ENCODE measurements at regions not wholly inside any gene's neighbourhood (a gene's known extent, or its start where the extent isn't known, plus 50 kb on each side); places are given as distances from the start of the nearest gene placed in this dataset.

DNA sequence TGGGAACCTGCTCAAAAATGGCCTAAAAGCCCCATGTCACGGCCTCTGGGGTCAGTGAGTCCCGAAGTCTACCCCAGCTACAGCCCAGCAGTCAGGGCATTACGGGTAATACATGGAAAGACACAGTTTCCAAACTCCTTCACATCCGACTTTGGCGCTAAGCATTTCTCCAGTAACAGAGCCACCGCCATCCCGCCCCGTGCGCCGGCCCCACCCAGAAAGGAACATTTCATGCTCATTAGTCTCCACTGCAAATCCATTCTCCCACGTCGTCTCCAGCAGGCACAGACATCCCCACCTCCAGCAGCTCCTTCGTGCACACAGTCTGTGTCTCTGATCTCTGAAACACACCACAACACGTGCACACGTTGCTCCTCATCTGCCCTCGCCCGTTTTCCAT is 509.2 kb upstream of the ID2 start:
- POLR2A ChIA-PET, result no interaction called here
- no peak overlapping the region for H2AFZ ChIP-seq (ENCODE audit: low read depth, low read length, poor library complexity, severe bottlenecking)
- no peaks in the 10 kb centered on the region for H3K9me2 ChIP-seq (ENCODE audit: insufficient read depth)
- no peaks in the 10 kb centered on the region for H3K4me1 ChIP-seq (ENCODE audit: control insufficient read depth in 1 of 2, insufficient read depth in 2 of 2, low read length in 2 of 2)
- no TSS peak for BruUV-seq (replicated peaks)
- no peak overlapping the region for H3K4me2 ChIP-seq (ENCODE audit: low read length)
- RAD21 ChIA-PET (ENCODE audit: low non-redundant PET in 1 of 2, low total read pairs in 2 of 2, uncharacterized antibody in 2 of 2, unreplicated experiment in 2 of 2), result no interaction called here
- intact Hi-C loops (cut with micrococcal nuclease), result no loop called here
- TF ChIP-seq SIN3A (IDR thresholded peaks at IDR 0.05; ENCODE audit: low read depth), result no peak
- no peak for TF ChIP-seq POLR2A (IDR thresholded peaks at IDR 0.05; ENCODE audit: borderline replicate concordance, extremely low read depth, insufficient read depth, insufficient read length)
- no peak for TF ChIP-seq ZFX (IDR thresholded peaks at IDR 0.05)
- no peak for TF ChIP-seq ELF1 (IDR thresholded peaks at IDR 0.05; ENCODE audit: borderline replicate concordance, low read depth)
- no peak for TF ChIP-seq CBX3 (IDR thresholded peaks at IDR 0.05; ENCODE audit: low read depth)
- TF ChIP-seq, protein P1, sequence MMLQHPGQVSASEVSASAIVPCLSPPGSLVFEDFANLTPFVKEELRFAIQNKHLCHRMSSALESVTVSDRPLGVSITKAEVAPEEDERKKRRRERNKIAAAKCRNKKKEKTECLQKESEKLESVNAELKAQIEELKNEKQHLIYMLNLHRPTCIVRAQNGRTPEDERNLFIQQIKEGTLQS (IDR thresholded peaks at IDR 0.05), result no peak
- TF ChIP-seq POLR2AphosphoS5 (IDR thresholded peaks at IDR 0.05; ENCODE audit: low read depth, low read length), result no peak
- TF ChIP-seq, protein P2, sequence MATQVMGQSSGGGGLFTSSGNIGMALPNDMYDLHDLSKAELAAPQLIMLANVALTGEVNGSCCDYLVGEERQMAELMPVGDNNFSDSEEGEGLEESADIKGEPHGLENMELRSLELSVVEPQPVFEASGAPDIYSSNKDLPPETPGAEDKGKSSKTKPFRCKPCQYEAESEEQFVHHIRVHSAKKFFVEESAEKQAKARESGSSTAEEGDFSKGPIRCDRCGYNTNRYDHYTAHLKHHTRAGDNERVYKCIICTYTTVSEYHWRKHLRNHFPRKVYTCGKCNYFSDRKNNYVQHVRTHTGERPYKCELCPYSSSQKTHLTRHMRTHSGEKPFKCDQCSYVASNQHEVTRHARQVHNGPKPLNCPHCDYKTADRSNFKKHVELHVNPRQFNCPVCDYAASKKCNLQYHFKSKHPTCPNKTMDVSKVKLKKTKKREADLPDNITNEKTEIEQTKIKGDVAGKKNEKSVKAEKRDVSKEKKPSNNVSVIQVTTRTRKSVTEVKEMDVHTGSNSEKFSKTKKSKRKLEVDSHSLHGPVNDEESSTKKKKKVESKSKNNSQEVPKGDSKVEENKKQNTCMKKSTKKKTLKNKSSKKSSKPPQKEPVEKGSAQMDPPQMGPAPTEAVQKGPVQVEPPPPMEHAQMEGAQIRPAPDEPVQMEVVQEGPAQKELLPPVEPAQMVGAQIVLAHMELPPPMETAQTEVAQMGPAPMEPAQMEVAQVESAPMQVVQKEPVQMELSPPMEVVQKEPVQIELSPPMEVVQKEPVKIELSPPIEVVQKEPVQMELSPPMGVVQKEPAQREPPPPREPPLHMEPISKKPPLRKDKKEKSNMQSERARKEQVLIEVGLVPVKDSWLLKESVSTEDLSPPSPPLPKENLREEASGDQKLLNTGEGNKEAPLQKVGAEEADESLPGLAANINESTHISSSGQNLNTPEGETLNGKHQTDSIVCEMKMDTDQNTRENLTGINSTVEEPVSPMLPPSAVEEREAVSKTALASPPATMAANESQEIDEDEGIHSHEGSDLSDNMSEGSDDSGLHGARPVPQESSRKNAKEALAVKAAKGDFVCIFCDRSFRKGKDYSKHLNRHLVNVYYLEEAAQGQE (IDR thresholded peaks at IDR 0.05; ENCODE audit: low read depth), result no peak
- TF ChIP-seq SP1 (IDR thresholded peaks at IDR 0.05; ENCODE audit: low read depth), result no peak
- TF ChIP-seq YY1 (IDR thresholded peaks at IDR 0.05; ENCODE audit: extremely low read depth, insufficient replicate concordance, low read depth, low read length), result no peak
- no peak for TF ChIP-seq CEBPB (IDR thresholded peaks at IDR 0.05; ENCODE audit: low read depth)
- no peak for TF ChIP-seq EZH2phosphoT487 (IDR thresholded peaks at IDR 0.05; ENCODE audit: borderline replicate concordance)
- TF ChIP-seq, protein P3, sequence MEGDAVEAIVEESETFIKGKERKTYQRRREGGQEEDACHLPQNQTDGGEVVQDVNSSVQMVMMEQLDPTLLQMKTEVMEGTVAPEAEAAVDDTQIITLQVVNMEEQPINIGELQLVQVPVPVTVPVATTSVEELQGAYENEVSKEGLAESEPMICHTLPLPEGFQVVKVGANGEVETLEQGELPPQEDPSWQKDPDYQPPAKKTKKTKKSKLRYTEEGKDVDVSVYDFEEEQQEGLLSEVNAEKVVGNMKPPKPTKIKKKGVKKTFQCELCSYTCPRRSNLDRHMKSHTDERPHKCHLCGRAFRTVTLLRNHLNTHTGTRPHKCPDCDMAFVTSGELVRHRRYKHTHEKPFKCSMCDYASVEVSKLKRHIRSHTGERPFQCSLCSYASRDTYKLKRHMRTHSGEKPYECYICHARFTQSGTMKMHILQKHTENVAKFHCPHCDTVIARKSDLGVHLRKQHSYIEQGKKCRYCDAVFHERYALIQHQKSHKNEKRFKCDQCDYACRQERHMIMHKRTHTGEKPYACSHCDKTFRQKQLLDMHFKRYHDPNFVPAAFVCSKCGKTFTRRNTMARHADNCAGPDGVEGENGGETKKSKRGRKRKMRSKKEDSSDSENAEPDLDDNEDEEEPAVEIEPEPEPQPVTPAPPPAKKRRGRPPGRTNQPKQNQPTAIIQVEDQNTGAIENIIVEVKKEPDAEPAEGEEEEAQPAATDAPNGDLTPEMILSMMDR (IDR thresholded peaks at IDR 0.05 in 2 of 3, conservative IDR thresholded peaks at IDR 0.05 in 1 of 3; ENCODE audit: borderline replicate concordance in 1 of 3, insufficient read depth in 1 of 3, low read depth in 2 of 3, low read length in 2 of 3), result no peak
- TF ChIP-seq, protein P4, sequence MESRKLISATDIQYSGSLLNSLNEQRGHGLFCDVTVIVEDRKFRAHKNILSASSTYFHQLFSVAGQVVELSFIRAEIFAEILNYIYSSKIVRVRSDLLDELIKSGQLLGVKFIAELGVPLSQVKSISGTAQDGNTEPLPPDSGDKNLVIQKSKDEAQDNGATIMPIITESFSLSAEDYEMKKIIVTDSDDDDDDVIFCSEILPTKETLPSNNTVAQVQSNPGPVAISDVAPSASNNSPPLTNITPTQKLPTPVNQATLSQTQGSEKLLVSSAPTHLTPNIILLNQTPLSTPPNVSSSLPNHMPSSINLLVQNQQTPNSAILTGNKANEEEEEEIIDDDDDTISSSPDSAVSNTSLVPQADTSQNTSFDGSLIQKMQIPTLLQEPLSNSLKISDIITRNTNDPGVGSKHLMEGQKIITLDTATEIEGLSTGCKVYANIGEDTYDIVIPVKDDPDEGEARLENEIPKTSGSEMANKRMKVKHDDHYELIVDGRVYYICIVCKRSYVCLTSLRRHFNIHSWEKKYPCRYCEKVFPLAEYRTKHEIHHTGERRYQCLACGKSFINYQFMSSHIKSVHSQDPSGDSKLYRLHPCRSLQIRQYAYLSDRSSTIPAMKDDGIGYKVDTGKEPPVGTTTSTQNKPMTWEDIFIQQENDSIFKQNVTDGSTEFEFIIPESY (IDR thresholded peaks at IDR 0.05; ENCODE audit: extremely low read depth, insufficient replicate concordance, low read length), result no peak
- TF ChIP-seq, protein P5, sequence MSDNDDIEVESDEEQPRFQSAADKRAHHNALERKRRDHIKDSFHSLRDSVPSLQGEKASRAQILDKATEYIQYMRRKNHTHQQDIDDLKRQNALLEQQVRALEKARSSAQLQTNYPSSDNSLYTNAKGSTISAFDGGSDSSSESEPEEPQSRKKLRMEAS (IDR thresholded peaks at IDR 0.05), result no peak
- no peak for TF ChIP-seq RAD21 (IDR thresholded peaks at IDR 0.05; ENCODE audit: low read depth)
- no peak for TF ChIP-seq SRF (IDR thresholded peaks at IDR 0.05; ENCODE audit: low read depth)
- no peak for TF ChIP-seq ZNF274 (IDR thresholded peaks at IDR 0.05; ENCODE audit: low read depth, low read length)
- no peak for TF ChIP-seq FOSL1 (IDR thresholded peaks at IDR 0.05; ENCODE audit: low read depth)
- no peak for TF ChIP-seq EGR1 (IDR thresholded peaks at IDR 0.05; ENCODE audit: low read depth)
- H3K79me2 ChIP-seq (ENCODE audit: insufficient read depth, low read length), result no peaks in the 10 kb centered on the region
- ATAC-seq (no peak), DNase-seq (ENCODE audit: low read depth, low spot score) (no peak)
- H4K20me1 ChIP-seq (ENCODE audit: insufficient read depth), result no peaks in the 10 kb centered on the region
- no peak overlapping the region for H3K4me3 ChIP-seq (replicated peaks in 1 of 2; ENCODE audit: low read depth in 1 of 2, low read length in 2 of 2)
- H3K36me3 ChIP-seq (ENCODE audit: control insufficient read depth in 1 of 2, insufficient read depth in 2 of 2, low read length in 2 of 2), result no peaks in the 10 kb centered on the region
- no peak overlapping the region for H3K27ac ChIP-seq (ENCODE audit: low read depth, low read length)
- CTCF ChIA-PET, result no interaction called here
- H3K27me3 ChIP-seq (ENCODE audit: insufficient read depth, low read length), result no peaks in the 10 kb centered on the region
- H3K9ac ChIP-seq (ENCODE audit: low read length), result no peak overlapping the region
- H3K9me3 ChIP-seq (ENCODE audit: control insufficient read depth in 1 of 2, insufficient read depth in 1 of 2, low read depth in 1 of 2, low read length in 2 of 2), result no peaks in the 10 kb centered on the region
